ENCODE measurements at regions not wholly inside any gene's neighbourhood (a gene's known extent, or its start where the extent isn't known, plus 50 kb on each side); places are given as distances from the start of the nearest gene placed in this dataset.

DNA sequence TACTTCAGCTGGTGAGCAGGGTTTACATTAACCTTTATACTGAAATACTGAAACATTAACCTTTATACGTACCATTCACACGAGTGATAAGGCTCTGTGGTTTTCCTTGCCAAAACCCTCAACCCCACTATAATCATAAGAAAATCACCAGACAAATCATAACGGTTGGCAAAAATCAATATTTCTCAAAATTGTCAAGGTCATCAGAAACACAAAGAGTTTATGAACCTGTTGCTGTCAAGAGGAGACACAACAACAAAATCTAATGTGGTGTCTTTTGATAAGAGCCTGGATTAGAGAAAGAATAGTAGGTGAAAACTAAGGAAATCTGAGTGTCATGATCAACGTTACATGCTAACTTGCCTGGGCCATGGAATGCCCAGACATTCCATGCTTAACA lies 396.9 kb upstream of the TMEFF2 start:
- no peak for TF ChIP-seq RAD21 (IDR thresholded peaks at IDR 0.05; ENCODE audit: low read depth)
- TF ChIP-seq CTCF (IDR thresholded peaks at IDR 0.05 in 2 of 3, conservative IDR thresholded peaks at IDR 0.05 in 1 of 3; ENCODE audit: borderline replicate concordance in 1 of 3, insufficient read depth in 1 of 3, low read depth in 2 of 3, low read length in 2 of 3): no peak
- TF ChIP-seq ZNF274 (IDR thresholded peaks at IDR 0.05; ENCODE audit: low read depth, low read length): no peak
- no peak for TF ChIP-seq YY1 (IDR thresholded peaks at IDR 0.05; ENCODE audit: extremely low read depth, insufficient replicate concordance, low read depth, low read length)
- no peak for TF ChIP-seq POLR2A (IDR thresholded peaks at IDR 0.05; ENCODE audit: borderline replicate concordance, extremely low read depth, insufficient read depth, insufficient read length)
- TF ChIP-seq EZH2 (IDR thresholded peaks at IDR 0.05): no peak
- TF ChIP-seq EGR1 (IDR thresholded peaks at IDR 0.05; ENCODE audit: low read depth): no peak
- TF ChIP-seq ELF1 (IDR thresholded peaks at IDR 0.05; ENCODE audit: borderline replicate concordance, low read depth): no peak
- TF ChIP-seq POLR2AphosphoS5 (IDR thresholded peaks at IDR 0.05; ENCODE audit: low read depth, low read length): no peak
- TF ChIP-seq REST (IDR thresholded peaks at IDR 0.05; ENCODE audit: low read depth): no peak
- no peak for TF ChIP-seq SIN3A (IDR thresholded peaks at IDR 0.05; ENCODE audit: low read depth)
- TF ChIP-seq SP1 (IDR thresholded peaks at IDR 0.05; ENCODE audit: low read depth): no peak
- TF ChIP-seq CBX3 (IDR thresholded peaks at IDR 0.05; ENCODE audit: low read depth): no peak

Measured in HCT116 (cell line).